GOT3 (cell line): ENCODE measurements at regions not wholly inside any gene's neighbourhood (a gene's known extent, or its start where the extent isn't known, plus 50 kb on each side); places are given as distances from the start of the nearest gene placed in this dataset.

Source experiments
- DNase-seq: peaks from one replicate; lab custom pipeline; 2025; ENCODE audit warnings: mixed read lengths; lab: John Stamatoyannopoulos, UW

GRCh38 chr6:140063021-140063399 lies 688.6 kb upstream of the CITED2 start:
- no peak for DNase-seq

GRCh38 chr6:140062043-140063020 lies 687.9 kb upstream of the CITED2 start:
- DNase-seq = no peak

- DNase-seq = no peak
These were observed 686.9 kb upstream of the CITED2 start for GRCh38 chr6:140061110-140062042.

- DNase-seq = no peak
These were observed 685.5 kb upstream of the CITED2 start for GRCh38 chr6:140059947-140060346.

GRCh38 chr6:140058863-140059262 lies 684.4 kb upstream of the CITED2 start:
- DNase-seq = no peak

GRCh38 chr6:140052736-140053729 lies 678.6 kb upstream of the CITED2 start:
- DNase-seq = no peak

- DNase-seq = no peak
These were observed 677.4 kb upstream of the CITED2 start for GRCh38 chr6:140051521-140052512.

GRCh38 chr6:140050101-140050995 lies 675.9 kb upstream of the CITED2 start:
- no peak for DNase-seq

- DNase-seq = no peak
These were observed 674.8 kb upstream of the CITED2 start for GRCh38 chr6:140049251-140049650.

GRCh38 chr6:140048202-140048790 lies 673.8 kb upstream of the CITED2 start:
- no peak for DNase-seq

GRCh38 chr6:140047321-140047720 lies 672.9 kb upstream of the CITED2 start:
- DNase-seq = no peak

GRCh38 chr6:140046016-140046632 lies 671.7 kb upstream of the CITED2 start:
- DNase-seq = no peak

- no peak for DNase-seq
These were observed 670.7 kb upstream of the CITED2 start for GRCh38 chr6:140045116-140045515.

GRCh38 chr6:140044626-140045025 lies 670.2 kb upstream of the CITED2 start:
- DNase-seq = no peak

GRCh38 chr6:140043762-140044378 lies 669.4 kb upstream of the CITED2 start:
- no peak for DNase-seq

- DNase-seq = no peak
These were observed 668.9 kb upstream of the CITED2 start for GRCh38 chr6:140043357-140043756.

GRCh38 chr6:140041571-140042332 lies 667.3 kb upstream of the CITED2 start:
- DNase-seq = no peak
